ENCODE measurements at regions not wholly inside any gene's neighbourhood (a gene's known extent, or its start where the extent isn't known, plus 50 kb on each side); places are given as distances from the start of the nearest gene placed in this dataset.
A peak's percentile ranks its signal among the peaks of the same experiment; 100 is the strongest.

- DNase-seq: no peak
Observed at GRCh38 chr3:152960684-152961083, 125.8 kb downstream of the P2RY1 start.

GRCh38 chr3:152961323-152961722 lies 126.4 kb downstream of the P2RY1 start:
- DNase-seq: peak; percentile 17

- no peak for DNase-seq
Observed at GRCh38 chr3:152964911-152965609, 130.1 kb downstream of the P2RY1 start.

GRCh38 chr3:152968388-152969024 lies 133.6 kb downstream of the P2RY1 start:
- no peak for DNase-seq

GRCh38 chr3:152969557-152970300 lies 134.8 kb downstream of the P2RY1 start:
- DNase-seq: no peak

GRCh38 chr3:152970851-152971250 lies 135.9 kb downstream of the P2RY1 start:
- DNase-seq: no peak

- DNase-seq: no peak
Observed at GRCh38 chr3:152971880-152972279, 136.9 kb downstream of the P2RY1 start.

GRCh38 chr3:152973575-152973974 lies 138.6 kb downstream of the P2RY1 start:
- DNase-seq: no peak

- no peak for DNase-seq
Observed at GRCh38 chr3:152976239-152976638, 141.3 kb downstream of the P2RY1 start.

GRCh38 chr3:152977366-152977765 lies 142.4 kb downstream of the P2RY1 start:
- no peak for DNase-seq

- no peak for DNase-seq
Observed at GRCh38 chr3:152978152-152978551, 143.2 kb downstream of the P2RY1 start.

- DNase-seq: no peak
Observed at GRCh38 chr3:152997526-152997925, 162.6 kb downstream of the P2RY1 start.

- DNase-seq: no peak
Observed at GRCh38 chr3:152998591-152998990, 163.4 kb upstream of the RAP2B start.

GRCh38 chr3:153000325-153000724 lies 161.7 kb upstream of the RAP2B start:
- no peak for DNase-seq

- DNase-seq: no peak
Observed at GRCh38 chr3:153001210-153002078, 160.6 kb upstream of the RAP2B start.

GRCh38 chr3:153003441-153003840 lies 158.6 kb upstream of the RAP2B start:
- no peak for DNase-seq

GRCh38 chr3:153003862-153004261 lies 158.2 kb upstream of the RAP2B start:
- no peak for DNase-seq

- DNase-seq: peak; percentile 16
Observed at GRCh38 chr3:153008226-153008625, 153.8 kb upstream of the RAP2B start.

- DNase-seq: no peak
Observed at GRCh38 chr3:153023896-153024295, 138.1 kb upstream of the RAP2B start.

GRCh38 chr3:153026026-153026425 lies 136.0 kb upstream of the RAP2B start:
- peak; percentile 35 for DNase-seq

- DNase-seq: no peak
Observed at GRCh38 chr3:153028381-153028780, 133.6 kb upstream of the RAP2B start.

GRCh38 chr3:153029350-153029749 lies 132.7 kb upstream of the RAP2B start:
- peak; percentile 88 for DNase-seq

- no peak for DNase-seq
Observed at GRCh38 chr3:153032891-153033290, 129.1 kb upstream of the RAP2B start.
